AG04450 (cell line): ENCODE measurements at regions not wholly inside any gene's neighbourhood (a gene's known extent, or its start where the extent isn't known, plus 50 kb on each side); places are given as distances from the start of the nearest gene placed in this dataset.

Experiments used
- CTCF ChIA-PET: fragments of 300-600, 350-600 bp; formaldehyde crosslinking; extraction: SDS; loops from one replicate; lab custom pipeline; 2022; ENCODE audit warnings: antibody characterized with exemption, inconsistent platforms; lab: Charles Lee
- POLR2A ChIA-PET: fragments of 350-600 bp; formaldehyde crosslinking; extraction: SDS; loops from one replicate; lab custom pipeline; 2021; ENCODE audit warnings: antibody characterized with exemption, inconsistent platforms; lab: Yijun Ruan, JAX
- DNase-seq: peaks from one replicate; pipeline ENCODE4 v3.0.0-alpha.2; 2011; ENCODE audit warnings: low read depth, low spot score
- H3K27ac ChIP-seq: one replicate; pipeline ENCODE4 v1.5.1; 2012; ENCODE audit warnings: low read depth, low read length, control low read depth
- H3K27me3 ChIP-seq: one replicate; pipeline ENCODE4 v1.6.0; 2012; ENCODE audit warnings: low read length; ENCODE audit not compliant: control insufficient read depth, insufficient read depth
- H3K4me3 ChIP-seq: 2 replicates; pipeline ENCODE4 v1.5.1; 2011; ENCODE audit warnings: mild to moderate bottlenecking, low read depth, low read length, control low read depth
- H3K9me3 ChIP-seq: 2 replicates; pipeline ENCODE4 v1.5.1; 2012; ENCODE audit warnings: low read length; ENCODE audit not compliant: control insufficient read depth, insufficient read depth
- TF ChIP-seq, protein P1 (sequence below): IDR thresholded peaks from 2 replicates; pipeline ENCODE4 v1.5.1; 2011; ENCODE audit warnings: low read depth, low read length, control low read depth, inconsistent platforms

DNA sequence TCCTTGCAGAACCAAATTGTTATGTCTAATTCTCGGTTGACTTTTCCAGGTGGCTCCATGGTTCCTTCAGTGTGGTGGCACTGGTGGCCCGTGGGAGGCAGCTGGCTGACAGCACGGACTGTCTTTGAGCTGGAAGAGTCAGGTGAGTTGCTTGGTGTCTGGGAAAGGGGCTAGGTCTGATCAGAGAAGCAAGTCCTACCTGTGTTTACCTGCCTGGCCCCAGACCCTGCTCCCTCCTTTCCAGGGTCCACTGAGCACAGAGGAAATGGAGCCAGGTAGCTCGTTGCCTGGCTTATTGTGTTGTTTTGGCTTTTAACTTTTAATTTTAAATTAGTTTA, 111.8 kb downstream of the BANF2 start:
- Histone ChIP-seq H3K9me3 (peaks cover 3% of the 10 kb centered on the region; the same call in 1 of the 2 replicates), H3K27ac (no peak overlapping the region), H3K27me3 (no peaks in the 10 kb centered on the region), H3K4me3 (no peak overlapping the region)
- ChIA-PET CTCF (interaction anchor here (0.8 kb wide), 1 partner anchor 10 kb away, joined by 3 read pairs; no protein-coding TSS in a partner anchor), POLR2A (no interaction called here)
- TF ChIP-seq, protein P1, sequence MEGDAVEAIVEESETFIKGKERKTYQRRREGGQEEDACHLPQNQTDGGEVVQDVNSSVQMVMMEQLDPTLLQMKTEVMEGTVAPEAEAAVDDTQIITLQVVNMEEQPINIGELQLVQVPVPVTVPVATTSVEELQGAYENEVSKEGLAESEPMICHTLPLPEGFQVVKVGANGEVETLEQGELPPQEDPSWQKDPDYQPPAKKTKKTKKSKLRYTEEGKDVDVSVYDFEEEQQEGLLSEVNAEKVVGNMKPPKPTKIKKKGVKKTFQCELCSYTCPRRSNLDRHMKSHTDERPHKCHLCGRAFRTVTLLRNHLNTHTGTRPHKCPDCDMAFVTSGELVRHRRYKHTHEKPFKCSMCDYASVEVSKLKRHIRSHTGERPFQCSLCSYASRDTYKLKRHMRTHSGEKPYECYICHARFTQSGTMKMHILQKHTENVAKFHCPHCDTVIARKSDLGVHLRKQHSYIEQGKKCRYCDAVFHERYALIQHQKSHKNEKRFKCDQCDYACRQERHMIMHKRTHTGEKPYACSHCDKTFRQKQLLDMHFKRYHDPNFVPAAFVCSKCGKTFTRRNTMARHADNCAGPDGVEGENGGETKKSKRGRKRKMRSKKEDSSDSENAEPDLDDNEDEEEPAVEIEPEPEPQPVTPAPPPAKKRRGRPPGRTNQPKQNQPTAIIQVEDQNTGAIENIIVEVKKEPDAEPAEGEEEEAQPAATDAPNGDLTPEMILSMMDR: no peak
- no peak for DNase-seq

DNA sequence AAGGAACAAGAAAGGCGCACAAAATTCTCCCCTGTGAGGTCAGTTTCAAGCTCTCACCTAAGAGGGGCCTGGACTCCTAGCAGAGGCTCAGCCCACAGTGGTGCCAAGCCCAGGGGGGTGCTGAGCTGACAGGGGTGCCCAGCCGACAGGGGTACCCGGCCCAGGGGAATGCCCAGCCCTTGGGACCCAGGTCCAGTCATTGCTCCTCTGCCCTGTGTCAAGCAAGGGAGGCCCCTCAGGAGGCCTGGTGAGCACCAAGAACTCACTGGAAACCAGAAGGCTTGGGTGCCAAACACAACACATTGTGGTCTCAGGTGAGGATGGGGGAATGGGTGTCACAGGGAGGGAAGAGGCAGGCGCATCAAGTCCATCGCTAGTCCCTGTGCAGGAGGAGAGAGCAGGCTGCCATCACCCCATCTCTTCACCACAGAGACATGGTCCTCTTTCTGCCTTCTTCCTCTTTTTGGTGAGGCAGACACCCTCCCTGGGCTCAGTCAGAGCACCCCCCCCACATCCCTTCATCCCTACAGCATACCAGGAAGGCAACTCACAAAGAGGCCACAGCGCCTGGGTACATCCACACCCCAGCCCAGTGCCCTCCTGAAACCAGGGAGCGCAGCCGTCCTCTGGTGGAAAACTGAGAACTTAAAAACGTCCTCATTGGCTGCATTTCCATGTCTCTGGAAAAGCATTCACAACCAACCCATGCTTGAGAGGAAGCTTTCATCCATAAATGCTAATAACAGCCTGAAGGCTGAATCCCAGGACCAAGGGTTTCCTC, 111.3 kb downstream of the BANF2 start:
- no peak for DNase-seq
- POLR2A ChIA-PET: interaction anchor here (0.6 to 1.5 kb wide), 3 partner anchors 32 to 106 kb away, joined by 3 to 5 read pairs (median 3); no protein-coding TSS in a partner anchor
- TF ChIP-seq, protein P1: no peak
- Histone ChIP-seq H3K4me3 (no peak overlapping the region), H3K9me3 (peaks cover 3% of the 10 kb centered on the region; the same call in 1 of the 2 replicates), H3K27me3 (no peaks in the 10 kb centered on the region), H3K27ac (peak overlapping the region; percentile 75)
- CTCF ChIA-PET: interaction anchor here (0.6 kb wide), 1 partner anchor 1512 kb away, joined by 4 read pairs; no protein-coding TSS in a partner anchor

DNA sequence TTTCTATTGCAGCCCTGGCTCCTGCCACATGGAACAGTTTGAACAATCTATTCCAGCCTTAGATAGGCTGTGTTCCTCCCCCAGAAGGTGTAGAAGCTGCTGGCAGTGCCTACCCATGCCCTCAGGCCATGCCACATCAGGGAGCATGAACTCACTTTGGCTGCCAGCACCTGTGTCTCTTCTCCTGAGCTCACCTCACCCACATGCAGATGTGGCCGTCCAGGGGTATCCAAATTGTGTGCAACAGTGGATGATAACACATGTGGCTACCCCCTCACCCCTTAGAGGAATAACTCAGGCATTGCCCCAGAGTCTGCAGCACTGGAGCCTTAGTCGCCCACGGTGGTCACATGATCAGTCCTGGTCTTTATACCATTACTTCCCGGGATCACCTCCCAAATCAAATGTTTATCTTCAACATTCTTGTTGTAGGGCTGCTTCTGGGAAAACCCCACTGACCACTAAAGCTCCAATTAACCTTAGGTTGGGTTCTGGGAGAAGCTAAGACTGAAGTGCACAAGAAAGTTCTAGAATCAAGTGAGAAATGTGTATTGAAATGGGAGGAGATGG, 110.4 kb downstream of the BANF2 start:
- TF ChIP-seq, protein P1: no peak
- H3K9me3 ChIP-seq: peaks cover 3% of the 10 kb centered on the region; the same call in 1 of the 2 replicates
- POLR2A ChIA-PET: interaction anchor here (0.6 to 1.5 kb wide), 4 partner anchors 33 to 128 kb away, joined by 3 to 5 read pairs (median 3); partner anchors contain the start of gene RRBP1
- H3K27me3 ChIP-seq: no peaks in the 10 kb centered on the region
- DNase-seq: peak; percentile 66
- CTCF ChIA-PET: interaction anchor here (0.6 to 1.0 kb wide), 2 partner anchors 128 to 1513 kb away, joined by 4 read pairs; partner anchors contain the start of gene RRBP1
- peak overlapping the region; percentile 80 for H3K27ac ChIP-seq
- no peak overlapping the region for H3K4me3 ChIP-seq

DNA sequence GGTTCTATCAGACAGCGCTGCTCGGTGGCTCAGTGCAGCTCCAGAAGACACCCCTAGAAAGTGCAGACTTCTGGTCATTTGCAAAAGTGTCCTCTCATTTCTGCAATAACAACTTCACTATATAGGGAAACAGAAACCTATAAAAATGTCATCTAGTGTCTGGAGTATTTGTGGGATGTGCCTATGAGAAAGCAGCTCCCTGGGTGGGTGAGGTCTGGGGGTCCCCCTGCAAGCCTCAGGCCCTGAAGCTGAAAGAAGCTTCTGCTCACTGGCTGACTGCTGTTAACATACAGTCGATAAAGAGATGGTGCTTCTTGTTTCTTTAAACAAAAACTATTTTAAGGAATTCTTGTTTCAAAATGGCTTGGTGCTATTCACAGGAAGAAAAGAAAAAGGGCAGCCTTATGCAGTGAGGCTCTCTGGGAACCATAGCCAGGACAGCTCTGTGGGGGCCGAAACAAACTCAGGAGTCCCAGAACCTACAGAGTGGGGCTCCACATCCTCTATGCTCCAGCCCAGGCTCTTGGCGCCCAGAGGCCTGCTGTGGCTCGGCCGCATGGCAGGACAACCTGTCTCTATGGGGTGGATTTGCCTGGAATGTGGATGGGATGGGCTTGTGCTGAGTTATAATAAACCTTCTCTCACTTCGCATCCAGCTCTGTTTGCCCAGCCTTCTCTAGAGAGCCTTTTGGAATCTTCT, 109.7 kb downstream of the BANF2 start:
- H3K27ac ChIP-seq: peak overlapping the region; percentile 80
- POLR2A ChIA-PET: interaction anchor here (1.3 to 1.5 kb wide), 2 partner anchors 34 to 64 kb away, joined by 3 to 5 read pairs; no protein-coding TSS in a partner anchor

More for the DNA sequence above, 109.7 kb downstream of the BANF2 start:
- CTCF ChIA-PET: interaction anchor here (1.0 kb wide), 1 partner anchor 127 kb away, joined by 4 read pairs; the partner anchor contains the start of gene RRBP1
- H3K9me3 ChIP-seq: peaks cover 3% of the 10 kb centered on the region; the same call in 1 of the 2 replicates
- DNase-seq: no peak
- H3K27me3 ChIP-seq: no peaks in the 10 kb centered on the region
- TF ChIP-seq, protein P1: no peak
- no peak overlapping the region for H3K4me3 ChIP-seq
